Large intestine (tissue), 3 donors: ENCODE measurements at regions not wholly inside any gene's neighbourhood (a gene's known extent, or its start where the extent isn't known, plus 50 kb on each side); places are given as distances from the start of the nearest gene placed in this dataset.

ENCODE experiments used
- DNase-seq, 2 donors: peaks; one replicate each; pipeline versions ENCODE4 v3.0.0 to v3.0.0-alpha.2; 2013
- H3K27ac ChIP-seq: one replicate; pipeline ENCODE4 v1.5.1; 2013; ENCODE audit warnings: low read length
- H3K27me3 ChIP-seq: 2 replicates; pipeline ENCODE4 v1.6.1; 2013; ENCODE audit warnings: low read length; ENCODE audit not compliant: control insufficient read depth, insufficient read depth
- H3K36me3 ChIP-seq: 2 replicates; pipeline ENCODE4 v1.6.1; 2013; ENCODE audit warnings: low read length; ENCODE audit not compliant: control insufficient read depth, insufficient read depth
- H3K4me1 ChIP-seq: one replicate; pipeline ENCODE4 v1.6.1; 2013; ENCODE audit warnings: low read length; ENCODE audit not compliant: control insufficient read depth, insufficient read depth
- H3K4me3 ChIP-seq: one replicate; pipeline ENCODE4 v1.5.1; 2013; ENCODE audit warnings: low read length
- H3K9me3 ChIP-seq: one replicate; pipeline ENCODE4 v1.6.1; 2013; ENCODE audit warnings: mild to moderate bottlenecking, low read depth, low read length, moderate library complexity; ENCODE audit not compliant: control insufficient read depth
- WGBS: methylation state at CpG from one replicate; pipeline ENCODE4 v1.1.5; 2013; ENCODE audit warnings: low lambda C conversion rate; ENCODE audit not compliant: insufficient coverage; 5-methylcytosine and 5-hydroxymethylcytosine counted together

DNA sequence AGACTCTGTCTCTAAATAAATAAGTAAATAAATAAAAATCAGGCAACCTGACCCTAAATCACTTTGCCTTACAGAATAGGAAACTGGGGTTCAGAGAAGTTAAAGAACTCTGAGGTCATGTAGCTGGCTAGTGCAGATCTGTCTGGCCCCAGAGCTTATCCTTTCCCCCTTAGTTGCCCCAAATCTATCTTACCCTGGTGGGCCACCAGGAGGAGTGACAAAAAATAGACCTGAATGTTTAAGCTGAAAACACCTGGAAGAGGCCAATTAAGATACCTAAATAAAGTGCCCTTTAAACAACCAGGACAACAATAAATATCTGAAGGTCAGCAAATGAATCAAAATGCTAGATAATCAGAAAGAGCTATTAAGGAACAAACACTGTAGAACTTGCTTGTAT, 59.7 kb downstream of the TEX35 start:
- no peak for DNase-seq
- Histone ChIP-seq H3K9me3 (no peaks in the 10 kb centered on the region), H3K4me3 (no peak overlapping the region), H3K36me3 (no peaks in the 10 kb centered on the region), H3K27ac (no peak overlapping the region), H3K4me1 (peaks cover 13% of the 10 kb centered on the region), H3K27me3 (no peaks in the 10 kb centered on the region)

DNA sequence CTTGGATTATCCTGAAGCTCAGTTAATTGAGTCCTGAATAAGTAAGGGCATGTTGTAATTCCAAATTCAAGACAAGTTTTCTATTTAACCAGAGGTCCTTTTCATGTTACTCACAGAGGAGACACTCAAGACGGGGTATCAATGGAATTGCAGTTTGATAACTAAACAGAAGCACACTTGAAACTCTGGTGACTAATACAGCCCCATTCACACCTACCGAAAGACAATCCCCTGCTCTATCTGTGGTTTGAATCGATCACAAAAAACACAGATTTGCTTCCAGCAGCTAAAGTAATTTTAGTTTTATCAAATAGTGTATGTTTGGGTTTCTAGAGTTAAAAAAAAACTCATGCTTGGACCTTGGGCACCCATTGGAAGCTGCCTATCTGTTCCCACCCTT, 60.4 kb downstream of the TEX35 start:
- Histone ChIP-seq H3K9me3 (no peaks in the 10 kb centered on the region), H3K27ac (no peak overlapping the region), H3K27me3 (no peaks in the 10 kb centered on the region), H3K36me3 (no peaks in the 10 kb centered on the region), H3K4me3 (no peak overlapping the region), H3K4me1 (peaks cover 13% of the 10 kb centered on the region)
- 30% methylated on average over 2 of the region's 3 CpGs for WGBS
- no peak for DNase-seq

DNA sequence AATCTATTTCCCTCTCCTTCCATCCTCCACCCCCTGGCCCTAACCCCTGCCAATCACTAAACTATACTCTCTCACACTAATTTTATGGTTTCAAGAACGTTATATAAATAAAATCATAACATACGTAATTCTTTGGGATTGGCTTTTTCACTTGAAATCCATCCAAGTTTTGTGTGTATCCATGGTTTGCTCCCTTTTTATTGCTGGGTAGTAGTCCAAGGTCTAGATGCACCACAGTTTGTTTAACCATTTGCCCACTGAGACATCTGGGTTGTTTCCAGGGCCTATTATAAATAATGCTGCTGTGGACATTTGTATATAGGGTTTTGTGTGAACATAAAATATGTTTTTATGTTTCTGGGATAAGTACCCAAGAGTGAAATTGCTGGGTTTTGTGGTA, 61.4 kb downstream of the TEX35 start:
- peak; percentile 33 to 81 for DNase-seq
- no peak overlapping the region for H3K27ac ChIP-seq
- no peak overlapping the region for H3K4me3 ChIP-seq
- H3K36me3 ChIP-seq, result no peaks in the 10 kb centered on the region
- no peaks in the 10 kb centered on the region for H3K9me3 ChIP-seq
- H3K4me1 ChIP-seq, result peaks cover 13% of the 10 kb centered on the region
- 29% methylated on average over 1 of the region's 2 CpGs for WGBS
- no peaks in the 10 kb centered on the region for H3K27me3 ChIP-seq

DNA sequence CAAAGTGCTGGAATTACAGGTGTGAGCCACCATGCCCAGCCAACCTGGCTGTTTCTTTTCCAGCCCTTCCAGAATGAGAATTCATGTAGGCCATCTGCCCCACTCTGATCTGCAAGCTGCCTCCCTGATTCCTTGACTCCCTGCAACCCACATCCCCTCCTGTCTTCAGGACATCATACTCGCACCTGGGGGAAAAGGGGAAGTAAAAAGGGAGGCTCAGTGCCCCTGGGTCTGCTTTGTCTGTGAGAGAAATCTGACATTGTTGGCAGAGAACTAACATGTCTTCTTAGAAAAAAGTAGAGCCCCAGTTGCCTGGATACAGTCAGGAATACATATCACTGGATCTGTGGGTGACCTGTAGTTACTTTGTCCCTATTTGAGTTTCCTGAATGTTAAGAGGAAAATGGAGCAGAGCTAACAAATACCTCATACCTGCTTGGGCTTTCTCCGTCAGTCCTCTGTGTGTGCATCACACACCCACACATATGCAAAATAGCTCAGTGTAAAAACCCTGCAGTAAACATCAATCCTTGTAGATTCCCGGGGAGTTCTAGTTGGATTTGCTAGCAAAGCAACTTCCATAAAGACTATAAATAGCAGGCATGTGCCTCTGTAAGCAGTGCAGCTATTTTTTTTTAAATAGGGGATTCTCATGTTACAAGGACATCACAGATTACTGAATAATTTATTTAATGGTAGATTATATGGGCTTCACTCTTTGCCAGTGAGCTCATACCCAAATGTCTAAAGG, 62.9 kb downstream of the TEX35 start:
- H3K9me3 ChIP-seq, result no peaks in the 10 kb centered on the region
- H3K27ac ChIP-seq, result peak overlapping the region; percentile 23
- H3K4me1 ChIP-seq, result peaks cover 13% of the 10 kb centered on the region
- WGBS, result no CpG with 5 or more reads among the region's 3 CpGs
- no peak overlapping the region for H3K4me3 ChIP-seq
- DNase-seq, result peak; percentile 33 to 72
- no peaks in the 10 kb centered on the region for H3K36me3 ChIP-seq
- H3K27me3 ChIP-seq, result no peaks in the 10 kb centered on the region

DNA sequence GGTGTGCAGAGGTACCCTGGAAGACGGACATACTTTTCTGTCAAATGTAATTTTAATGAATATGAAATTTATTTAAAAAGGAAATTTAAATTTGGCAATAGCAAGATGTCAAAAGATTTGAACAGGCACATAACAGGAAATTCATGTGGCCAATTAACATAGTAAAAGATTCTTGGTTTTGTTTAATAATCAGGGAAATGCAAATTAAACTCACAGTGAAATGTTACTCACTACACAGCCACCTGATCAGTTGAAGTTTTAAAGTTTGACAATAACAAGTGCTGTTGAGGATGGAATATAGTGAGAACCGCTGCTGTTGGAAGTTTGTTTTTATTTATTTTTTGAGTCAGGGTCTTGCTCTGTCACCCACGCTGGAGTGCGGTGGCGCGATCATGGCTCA, 63.9 kb downstream of the TEX35 start:
- no peaks in the 10 kb centered on the region for H3K27me3 ChIP-seq
- 67% methylated on average over 1 of the region's 6 CpGs for WGBS
- no peak for DNase-seq
- no peak overlapping the region for H3K4me3 ChIP-seq
- H3K4me1 ChIP-seq, result peaks cover 13% of the 10 kb centered on the region
- no peaks in the 10 kb centered on the region for H3K9me3 ChIP-seq
- no peaks in the 10 kb centered on the region for H3K36me3 ChIP-seq
- H3K27ac ChIP-seq, result no peak overlapping the region

DNA sequence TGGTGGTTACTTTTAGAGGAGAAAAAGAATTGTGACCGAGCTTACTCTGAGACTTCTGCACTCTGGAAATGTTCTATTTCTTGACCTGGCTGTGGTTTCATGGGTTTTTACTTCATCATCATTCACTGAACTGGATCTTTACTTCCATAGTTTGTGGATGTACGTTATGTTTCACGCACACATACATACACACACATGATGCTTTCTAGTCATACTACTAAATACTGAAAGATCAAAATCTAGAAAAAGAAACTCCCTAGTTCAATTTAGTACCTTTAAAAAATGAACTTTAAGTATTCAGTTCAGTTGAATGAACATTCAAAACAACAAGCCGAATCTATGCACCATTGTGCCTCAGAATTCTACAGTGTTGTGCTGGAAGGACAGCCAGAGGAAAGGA, 65.0 kb downstream of the TEX35 start:
- H3K36me3 ChIP-seq, result no peaks in the 10 kb centered on the region
- H3K4me1 ChIP-seq, result peaks cover 13% of the 10 kb centered on the region
- DNase-seq, result no peak
- H3K4me3 ChIP-seq, result no peak overlapping the region
- WGBS, result 80% methylated on average over 1 of the region's 4 CpGs
- no peaks in the 10 kb centered on the region for H3K9me3 ChIP-seq
- H3K27me3 ChIP-seq, result no peaks in the 10 kb centered on the region
- H3K27ac ChIP-seq, result no peak overlapping the region

DNA sequence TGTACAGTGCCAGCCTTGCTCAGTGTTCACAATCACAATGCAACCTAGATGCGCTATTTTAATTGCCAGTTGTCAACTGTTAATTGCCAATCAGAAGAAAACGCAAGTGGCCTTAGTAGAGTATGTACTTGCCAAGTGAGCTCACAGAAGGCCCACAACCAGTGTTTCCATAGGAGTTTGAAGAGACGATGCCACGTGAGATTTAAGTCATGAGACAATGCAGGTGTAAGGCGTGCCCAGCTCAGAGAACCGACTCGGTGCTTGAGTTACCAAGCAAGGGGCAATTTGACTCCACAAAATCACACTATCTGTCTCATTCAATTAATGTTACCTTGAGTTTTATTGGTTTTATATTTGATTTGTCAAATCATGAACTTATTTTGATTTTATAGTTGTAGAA, 65.6 kb downstream of the TEX35 start:
- no peak for DNase-seq
- Histone ChIP-seq H3K27me3 (no peaks in the 10 kb centered on the region), H3K9me3 (no peaks in the 10 kb centered on the region), H3K4me3 (no peak overlapping the region), H3K27ac (no peak overlapping the region), H3K4me1 (peaks cover 10% of the 10 kb centered on the region), H3K36me3 (no peaks in the 10 kb centered on the region)
- no CpG with 5 or more reads among the region's 7 CpGs for WGBS

DNA sequence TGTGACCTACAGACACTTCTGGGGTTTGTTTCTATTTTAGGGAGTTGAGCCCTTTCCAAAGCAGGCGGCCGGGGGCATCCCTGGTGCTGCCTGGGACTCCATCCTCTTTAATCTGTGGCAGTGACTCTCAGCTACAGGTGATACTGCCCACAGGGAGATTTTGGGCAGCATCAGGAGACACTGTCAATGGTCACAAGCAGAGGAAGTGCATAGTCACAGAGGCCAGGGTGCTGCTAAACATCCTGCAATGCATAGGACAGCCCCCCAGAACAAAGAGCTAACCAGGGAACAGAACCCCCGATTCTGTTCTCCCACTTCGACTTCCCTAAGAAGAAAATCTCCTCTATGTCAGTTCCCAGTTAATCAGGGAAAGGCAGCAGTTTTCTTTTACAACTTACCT, 66.2 kb downstream of the TEX35 start:
- 100% methylated on average over 2 of the region's 4 CpGs for WGBS
- no peak for DNase-seq

DNA sequence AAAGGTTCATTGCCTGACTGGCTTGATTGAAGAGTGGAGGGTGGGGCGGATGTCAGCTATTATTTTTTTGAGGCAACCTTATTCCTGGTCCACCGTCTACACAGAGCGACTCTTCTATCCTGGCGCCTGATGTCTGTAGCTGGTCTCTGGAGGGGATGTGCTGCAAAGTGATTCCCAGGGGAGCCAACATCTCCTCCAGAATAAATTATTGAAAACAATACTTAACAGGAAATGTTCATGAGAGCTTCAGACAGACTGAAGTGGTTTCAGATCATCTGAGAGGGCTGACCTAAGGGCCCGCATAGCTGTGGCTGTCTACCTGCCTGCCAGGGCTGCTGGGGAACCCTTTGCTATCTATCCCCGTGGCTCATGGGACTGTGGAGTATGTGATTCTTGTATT, 66.7 kb downstream of the TEX35 start:
- H3K9me3 ChIP-seq, result no peaks in the 10 kb centered on the region
- no peak overlapping the region for H3K4me3 ChIP-seq
- no peak overlapping the region for H3K27ac ChIP-seq
- H3K36me3 ChIP-seq, result no peaks in the 10 kb centered on the region
- H3K27me3 ChIP-seq, result no peaks in the 10 kb centered on the region
- no peak for DNase-seq
- H3K4me1 ChIP-seq, result peaks cover 8% of the 10 kb centered on the region
- WGBS, result no CpG with 5 or more reads among the region's 6 CpGs

More for the DNA sequence above, 66.2 kb downstream of the TEX35 start:
- H3K27me3 ChIP-seq, result no peaks in the 10 kb centered on the region
- no peaks in the 10 kb centered on the region for H3K9me3 ChIP-seq
- H3K4me1 ChIP-seq, result peaks cover 8% of the 10 kb centered on the region
- H3K4me3 ChIP-seq, result no peak overlapping the region
- no peaks in the 10 kb centered on the region for H3K36me3 ChIP-seq
- H3K27ac ChIP-seq, result no peak overlapping the region

DNA sequence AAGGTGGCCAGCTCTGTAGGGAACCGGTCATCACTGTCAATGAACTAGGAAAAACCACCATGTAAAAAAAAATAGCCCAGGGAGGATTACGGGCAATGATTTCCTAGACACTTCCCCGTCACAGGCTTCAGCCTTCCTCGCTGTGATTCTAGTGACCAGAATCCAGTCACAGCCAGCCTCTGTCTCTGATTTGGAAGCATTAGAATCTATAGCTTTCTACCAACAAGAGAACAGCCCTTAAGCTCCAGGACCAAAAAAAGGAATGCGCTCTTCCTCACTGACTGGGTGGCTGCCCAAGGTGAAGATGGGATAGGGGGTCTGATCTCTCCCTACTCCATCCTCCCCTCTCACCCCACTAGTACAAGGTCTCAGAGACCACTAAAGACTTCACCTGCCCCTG, 67.2 kb downstream of the TEX35 start:
- H3K36me3 ChIP-seq, result no peaks in the 10 kb centered on the region
- no peaks in the 10 kb centered on the region for H3K27me3 ChIP-seq
- no peak overlapping the region for H3K27ac ChIP-seq
- WGBS, result no CpG with 5 or more reads among the region's 5 CpGs
- peaks cover 5% of the 10 kb centered on the region for H3K4me1 ChIP-seq
- H3K4me3 ChIP-seq, result no peak overlapping the region
- no peak for DNase-seq
- H3K9me3 ChIP-seq, result no peaks in the 10 kb centered on the region

DNA sequence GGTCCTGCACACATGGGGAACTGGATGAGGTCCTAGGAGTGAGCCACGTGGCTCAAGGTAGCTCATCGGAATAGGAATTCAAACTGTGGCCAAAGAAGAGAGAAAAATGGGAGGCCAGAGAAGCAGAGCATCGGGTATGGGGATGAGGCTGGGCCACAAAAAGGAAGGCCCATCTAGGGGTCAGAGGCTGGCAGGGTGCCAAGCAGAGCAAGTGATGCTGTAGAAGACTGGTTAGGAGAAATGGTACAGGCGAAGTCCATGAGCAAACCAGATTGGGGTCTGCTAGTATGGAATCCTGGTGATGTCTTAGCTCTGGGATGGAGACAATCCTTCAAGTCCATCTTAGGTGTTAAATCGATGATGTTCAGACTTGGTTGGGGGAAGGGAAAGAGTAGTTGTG, 68.0 kb downstream of the TEX35 start:
- 83% methylated on average over 1 of the region's 5 CpGs for WGBS
- H3K27ac ChIP-seq, result no peak overlapping the region
- no peak overlapping the region for H3K4me3 ChIP-seq
- no peaks in the 10 kb centered on the region for H3K36me3 ChIP-seq
- no peaks in the 10 kb centered on the region for H3K9me3 ChIP-seq
- no peaks in the 10 kb centered on the region for H3K4me1 ChIP-seq
- H3K27me3 ChIP-seq, result no peaks in the 10 kb centered on the region
- no peak for DNase-seq
